H1 (cell line): ENCODE measurements at regions not wholly inside any gene's neighbourhood (a gene's known extent, or its start where the extent isn't known, plus 50 kb on each side); places are given as distances from the start of the nearest gene placed in this dataset.

Source experiments
- CTCF ChIA-PET: fragments of 300-600 bp; sonication (Branson Sonifier 250); formaldehyde crosslinking; loops from one replicate; lab custom pipeline; 2021; ENCODE audit not compliant: partially characterized antibody; lab: Charles Lee
- POLR2A ChIA-PET: fragments of 300-600 bp; sonication (Branson Sonifier 250); formaldehyde crosslinking; loops from one replicate; lab custom pipeline; 2021; ENCODE audit warnings: inconsistent platforms; ENCODE audit not compliant: partially characterized antibody; lab: Charles Lee
- DNase-seq, 2 experiments: peaks; one replicate each; pipeline versions ENCODE4 v3.0.0 to v3.0.0-alpha.2; 2010 to 2022; ENCODE audit warnings: low spot score in 2 of 2, low read depth in 1 of 2, mixed read lengths in 1 of 2
- FAIRE-seq: peaks from 2 replicates; lab custom pipeline; 2011; peaks lifted over from hg19 to GRCh38; lab: Jason Lieb, UNC
- H2AFZ ChIP-seq: 2 replicates; pipeline ENCODE4 v1.8.1; 2012; ENCODE audit warnings: low read length, inconsistent platforms
- H2AK5ac ChIP-seq: 2 replicates; pipeline ENCODE4 v1.6.1; 2013; ENCODE audit warnings: low read depth, low read length
- H2BK120ac ChIP-seq: replicated peaks from 2 replicates; pipeline ENCODE3; 2013; ENCODE audit warnings: low read depth, low read length, inconsistent platforms
- H2BK12ac ChIP-seq: 2 replicates; pipeline ENCODE4 v1.6.1; 2013; ENCODE audit warnings: low read depth, low read length
- H2BK15ac ChIP-seq: 2 replicates; pipeline ENCODE4 v1.6.1; 2013; ENCODE audit warnings: low read length
- H2BK20ac ChIP-seq: 2 replicates; pipeline ENCODE4 v1.6.1; 2013; ENCODE audit warnings: low read length
- H2BK5ac ChIP-seq: 2 replicates; pipeline ENCODE4 v1.6.1; 2013; ENCODE audit warnings: low read depth, low read length
- H3K14ac ChIP-seq: 2 replicates; pipeline ENCODE4 v1.6.1; 2013; ENCODE audit warnings: inconsistent platforms; ENCODE audit not compliant: insufficient read length
- H3K18ac ChIP-seq: 2 replicates; pipeline ENCODE4 v1.6.1; 2013; ENCODE audit warnings: low read length; ENCODE audit errors: extremely low read depth
- H3K23ac ChIP-seq: 2 replicates; pipeline ENCODE4 v1.6.1; 2013; ENCODE audit warnings: inconsistent platforms; ENCODE audit not compliant: insufficient read length
- H3K23me2 ChIP-seq: 2 replicates; pipeline ENCODE4 v1.6.1; 2013; ENCODE audit warnings: low read depth, low read length
- H3K27ac ChIP-seq: 2 replicates; pipeline ENCODE4 v1.6.1; 2011; ENCODE audit warnings: low read depth, low read length, inconsistent platforms
- H3K27me3 ChIP-seq, 4 experiments: replicated peaks in 1 of 4; 1 replicate in 1 of 4; 2 replicates in 3 of 4; pipeline versions ENCODE4 v1.6.1 to v1.8.1; 2011 to 2013; ENCODE audit warnings: low read length in 3 of 4, mild to moderate bottlenecking in 3 of 4, inconsistent platforms in 2 of 4, mixed read lengths in 2 of 4, moderate library complexity in 1 of 4; ENCODE audit not compliant: control insufficient read depth in 3 of 4, insufficient read depth in 3 of 4; ENCODE audit errors: extremely low read depth in 1 of 4
- H3K36me3 ChIP-seq, 4 experiments: 2 replicates each; pipeline versions ENCODE4 v1.6.1 to v1.8.1; 2011 to 2013; ENCODE audit warnings: mild to moderate bottlenecking in 4 of 4, low read length in 3 of 4, moderate library complexity in 2 of 4, control low read depth in 1 of 4, inconsistent platforms in 1 of 4; ENCODE audit not compliant: insufficient read depth in 4 of 4, control insufficient read depth in 2 of 4
- H3K4ac ChIP-seq: replicated peaks from 2 replicates; pipeline ENCODE3; 2013; ENCODE audit warnings: low read length, low read depth, mixed read lengths, inconsistent platforms; ENCODE audit not compliant: insufficient read length
- H3K4me1 ChIP-seq, 4 experiments: replicated peaks in 1 of 4; 1 replicate in 1 of 4; 2 replicates in 3 of 4; pipeline versions ENCODE4 v1.6.1 to v1.8.1; 2011 to 2013; ENCODE audit warnings: low read length in 3 of 4, inconsistent platforms in 2 of 4, mixed read lengths in 1 of 4; ENCODE audit not compliant: insufficient read depth in 4 of 4, control insufficient read depth in 3 of 4
- H3K4me2 ChIP-seq, 2 experiments: 2 replicates each; pipeline versions ENCODE4 v1.6.1 to v1.8.1; 2011 to 2013; ENCODE audit warnings: low read depth in 2 of 2, low read length in 2 of 2, control low read depth in 1 of 2, inconsistent platforms in 1 of 2, mild to moderate bottlenecking in 1 of 2; ENCODE audit not compliant: insufficient read depth in 1 of 2
- H3K4me3 ChIP-seq, 4 experiments: fragments of 200-600, 300-600 bp in 1 of 4; sonication (generic), shearing (Covaris generic), sonication (Bioruptor Twin) in 1 of 4; 2 replicates each; pipeline versions ENCODE4 v1.5.1 to v1.8.1; 2011 to 2016; ENCODE audit warnings: low read length in 4 of 4, low read depth in 3 of 4, control low read depth in 2 of 4, inconsistent platforms in 2 of 4, mild to moderate bottlenecking in 2 of 4, mixed read lengths in 1 of 4, moderate library complexity in 1 of 4; ENCODE audit not compliant: insufficient read depth in 2 of 4; ENCODE audit errors: extremely low read depth in 1 of 4
- H3K56ac ChIP-seq: replicated peaks from 2 replicates; pipeline ENCODE3; 2013; ENCODE audit warnings: low read depth, mild to moderate bottlenecking, mixed read lengths, low read length, inconsistent platforms; ENCODE audit not compliant: insufficient read length
- H3K79me1 ChIP-seq: 2 replicates; pipeline ENCODE4 v1.6.1; 2013; ENCODE audit warnings: low read depth, low read length, control low read depth
- H3K79me2 ChIP-seq, 2 experiments: 2 replicates each; pipeline versions ENCODE4 v1.6.1 to v1.8.1; 2012 to 2013; ENCODE audit warnings: low read length in 2 of 2, mild to moderate bottlenecking in 2 of 2, inconsistent platforms in 1 of 2; ENCODE audit not compliant: insufficient read depth in 2 of 2, control insufficient read depth in 1 of 2
- H3K9ac ChIP-seq, 4 experiments: replicated peaks in 1 of 4; 1 replicate in 1 of 4; 2 replicates in 3 of 4; pipeline versions ENCODE4 v1.6.1 to v1.8.1; 2011 to 2013; ENCODE audit warnings: low read depth in 3 of 4, low read length in 3 of 4, control low read depth in 2 of 4, mild to moderate bottlenecking in 2 of 4, moderate library complexity in 2 of 4, inconsistent platforms in 1 of 4; ENCODE audit errors: extremely low read depth in 1 of 4
- H3K9me3 ChIP-seq, 2 experiments: 2 replicates each; pipeline versions ENCODE4 v1.6.1 to v1.8.1; 2012 to 2013; ENCODE audit warnings: mild to moderate bottlenecking in 2 of 2, moderate library complexity in 2 of 2, control low read depth in 1 of 2, inconsistent platforms in 1 of 2, low read depth in 1 of 2, low read length in 1 of 2, mixed read lengths in 1 of 2; ENCODE audit not compliant: insufficient read depth in 2 of 2
- H4K20me1 ChIP-seq, 2 experiments: replicated peaks in 1 of 2; 2 replicates each; pipeline versions ENCODE3 to v1.8.1; 2011 to 2013; ENCODE audit warnings: inconsistent platforms in 2 of 2, low read length in 2 of 2, mild to moderate bottlenecking in 1 of 2; ENCODE audit not compliant: insufficient read depth in 2 of 2, control insufficient read depth in 1 of 2
- H4K5ac ChIP-seq: 2 replicates; pipeline ENCODE4 v1.6.1; 2013; ENCODE audit warnings: low read length, low read depth, mixed read lengths, inconsistent platforms; ENCODE audit not compliant: insufficient read length
- H4K8ac ChIP-seq: 2 replicates; pipeline ENCODE4 v1.8.0; 2013; ENCODE audit warnings: mild to moderate bottlenecking, moderate library complexity, low read length, inconsistent platforms; ENCODE audit not compliant: insufficient read depth; ENCODE audit errors: extremely low read depth
- H4K91ac ChIP-seq: replicated peaks from 2 replicates; pipeline ENCODE3; 2013; ENCODE audit warnings: low read length, mixed read lengths, inconsistent platforms; ENCODE audit not compliant: insufficient read length
- BCL11A ChIP-seq, 2 experiments: IDR thresholded peaks; one replicate each; pipeline ENCODE4 v1.6.1; 2011; ENCODE audit warnings: low read depth in 2 of 2, low read length in 2 of 2, mild to moderate bottlenecking in 2 of 2
- CBX8 ChIP-seq: fragments of 300-800, 300-1000 bp; sonication (generic); IDR thresholded peaks from 2 replicates; pipeline ENCODE4 v1.7.1; 2016; ENCODE audit warnings: low read depth, low read length, borderline replicate concordance
- FOSL1 ChIP-seq: IDR thresholded peaks from 2 replicates; pipeline ENCODE4 v1.6.1; 2011; ENCODE audit warnings: mild to moderate bottlenecking, low read depth, low read length, moderate library complexity; ENCODE audit not compliant: insufficient read depth
- HDAC2 ChIP-seq, 2 experiments: fragments of 300-600 bp in 1 of 2; sonication (generic) in 1 of 2; IDR thresholded peaks; 2 replicates each; pipeline ENCODE4 v1.6.1; 2011 to 2012; ENCODE audit warnings: low read depth in 2 of 2, low read length in 2 of 2, mild to moderate bottlenecking in 2 of 2, moderate library complexity in 2 of 2, borderline replicate concordance in 1 of 2, inconsistent platforms in 1 of 2
- JUND ChIP-seq: IDR thresholded peaks from 2 replicates; pipeline ENCODE4 v1.6.1; 2011; ENCODE audit warnings: mild to moderate bottlenecking, improper control_type of control experiment, low read length
- MAFK ChIP-seq: IDR thresholded peaks from 2 replicates; pipeline ENCODE4 v1.6.1; 2012; ENCODE audit warnings: low read depth, mild to moderate bottlenecking, improper control_type of control experiment, low read length
- POLR2AphosphoS5 ChIP-seq: IDR thresholded peaks from 2 replicates; pipeline ENCODE4 v1.6.1; 2011; ENCODE audit warnings: low read depth, low read length
- SP2 ChIP-seq: IDR thresholded peaks from 2 replicates; pipeline ENCODE4 v1.6.1; 2012; ENCODE audit warnings: mild to moderate bottlenecking, low read length, inconsistent platforms
- TAF1 ChIP-seq: IDR thresholded peaks from 2 replicates; pipeline ENCODE4 v1.6.1; 2011; ENCODE audit warnings: mild to moderate bottlenecking, low read depth, low read length
- TCF12 ChIP-seq: IDR thresholded peaks from 2 replicates; pipeline ENCODE4 v1.6.1; 2011; ENCODE audit warnings: low read depth, mild to moderate bottlenecking, low read length
- YY1 ChIP-seq: IDR thresholded peaks from 2 replicates; pipeline ENCODE4 v1.6.1; 2011; ENCODE audit warnings: low read depth, mild to moderate bottlenecking, low read length
- WGBS, 2 experiments: shearing (Covaris generic) in 1 of 2; methylation state at CpG; one replicate each; pipeline versions ENCODE4 v1.1.6 to v1.1.7; 2013 to 2015; ENCODE audit warnings: low lambda C conversion rate in 2 of 2, mixed read lengths in 2 of 2, inconsistent platforms in 1 of 2, low coverage in 1 of 2, missing lambda C conversion rate in 1 of 2; ENCODE audit not compliant: insufficient replicate concordance in 2 of 2, insufficient coverage in 1 of 2, insufficient read length in 1 of 2; ENCODE audit errors: extremely low coverage in 1 of 2, missing lambda C conversion rate in 1 of 2; 5-methylcytosine and 5-hydroxymethylcytosine counted together
- TF ChIP-seq, protein P1 (sequence below): IDR thresholded peaks from 2 replicates; pipeline ENCODE4 v1.6.1; 2011; ENCODE audit warnings: low read length, improper control_type of control experiment

DNA sequence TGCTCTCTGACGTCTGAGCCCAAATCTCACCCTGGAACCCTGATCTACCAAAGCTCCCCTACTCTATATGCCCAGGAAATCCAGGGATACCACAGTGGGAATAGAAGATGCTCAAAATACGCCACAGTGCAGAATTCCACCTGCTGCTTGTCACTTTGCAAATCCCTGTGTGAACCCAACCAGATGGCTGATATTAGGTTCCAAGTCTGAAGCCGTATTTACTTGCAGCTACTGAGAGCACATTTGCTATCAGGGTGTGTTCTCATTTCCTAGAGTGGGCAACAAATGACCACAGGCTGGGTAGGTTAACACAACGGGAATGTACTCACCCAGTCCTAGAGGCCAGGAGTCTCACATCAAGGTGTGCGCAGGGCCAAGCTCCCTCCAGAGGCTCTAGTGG lies 126.8 kb downstream of the MXRA5 start:
- no peak overlapping the region for H2BK120ac ChIP-seq
- no peak overlapping the region for H3K9ac ChIP-seq
- H3K27me3 ChIP-seq: no peaks in the 10 kb centered on the region
- no peaks in the 10 kb centered on the region for H4K20me1 ChIP-seq
- no peaks in the 10 kb centered on the region for H3K4me1 ChIP-seq
- no peak overlapping the region for H4K91ac ChIP-seq
- no peak overlapping the region for H2BK20ac ChIP-seq
- no peaks in the 10 kb centered on the region for H3K36me3 ChIP-seq
- H2BK5ac ChIP-seq: no peak overlapping the region
- no peak overlapping the region for H3K56ac ChIP-seq
- H3K4me3 ChIP-seq: no peak overlapping the region
- no peak for FAIRE-seq
- no peaks in the 10 kb centered on the region for H3K79me2 ChIP-seq
- 78% methylated on average over 5 of the region's 5 CpGs; no CpG with 5 or more reads in 1 of the 2 experiments for WGBS, 2 experiments
- H3K4me2 ChIP-seq: no peak overlapping the region
- DNase-seq: no peak
- H3K27ac ChIP-seq: no peak overlapping the region
- H4K5ac ChIP-seq: no peak overlapping the region
- H3K23ac ChIP-seq: no peak overlapping the region
- ChIA-PET CTCF (no interaction called here), POLR2A (no interaction called here)
- no peak overlapping the region for H3K14ac ChIP-seq
- H4K8ac ChIP-seq: no peak overlapping the region
- no peaks in the 10 kb centered on the region for H3K9me3 ChIP-seq
- no peak overlapping the region for H3K18ac ChIP-seq
- H3K23me2 ChIP-seq: no peaks in the 10 kb centered on the region
- H3K79me1 ChIP-seq: no peaks in the 10 kb centered on the region
- no peak overlapping the region for H3K4ac ChIP-seq
- TF ChIP-seq, protein P1, sequence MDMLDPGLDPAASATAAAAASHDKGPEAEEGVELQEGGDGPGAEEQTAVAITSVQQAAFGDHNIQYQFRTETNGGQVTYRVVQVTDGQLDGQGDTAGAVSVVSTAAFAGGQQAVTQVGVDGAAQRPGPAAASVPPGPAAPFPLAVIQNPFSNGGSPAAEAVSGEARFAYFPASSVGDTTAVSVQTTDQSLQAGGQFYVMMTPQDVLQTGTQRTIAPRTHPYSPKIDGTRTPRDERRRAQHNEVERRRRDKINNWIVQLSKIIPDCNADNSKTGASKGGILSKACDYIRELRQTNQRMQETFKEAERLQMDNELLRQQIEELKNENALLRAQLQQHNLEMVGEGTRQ: no peak
- no peak for TF ChIP-seq HDAC2 (IDR thresholded peaks at IDR 0.05; ENCODE audit: borderline replicate concordance in 1 of 2, low read depth in 2 of 2, low read length in 2 of 2)
- no peak for TF ChIP-seq SP2
- no peak for TF ChIP-seq MAFK
- TF ChIP-seq FOSL1: no peak
- no peak for TF ChIP-seq YY1
- no peak for TF ChIP-seq TCF12
- TF ChIP-seq CBX8: no peak
- no peak for TF ChIP-seq BCL11A (IDR thresholded peaks at IDR 0.05; ENCODE audit: low read depth in 2 of 2, low read length in 2 of 2)
- no peak for TF ChIP-seq TAF1
- no peak for TF ChIP-seq JUND
- TF ChIP-seq POLR2AphosphoS5: no peak
- no peak overlapping the region for H2AFZ ChIP-seq
- H2BK12ac ChIP-seq: no peak overlapping the region
- H2BK15ac ChIP-seq: no peak overlapping the region
- no peak overlapping the region for H2AK5ac ChIP-seq
